A549 (cell line): ENCODE measurements at regions not wholly inside any gene's neighbourhood (a gene's known extent, or its start where the extent isn't known, plus 50 kb on each side); places are given as distances from the start of the nearest gene placed in this dataset.
A peak's percentile ranks its signal among the peaks of the same experiment; 100 is the strongest.

Experiments used
- ATAC-seq, 2 experiments: fragments of 200-7000 bp in 1 of 2; fragments of >200 bp in 1 of 2; cut with Nextera tagmentation in 1 of 2; cut with Tn5 transposase in 1 of 2; 3 replicates each; pipeline versions ENCODE4 v1.8.0 to v1.9.1; 2018 to 2020; ENCODE audit warnings: mild to moderate bottlenecking in 1 of 2, moderate library complexity in 1 of 2
- CTCF ChIA-PET: fragments of 300-600 bp; sonication (Branson Sonifier 250); formaldehyde crosslinking; extraction: SDS; loops from one replicate; lab custom pipeline; 2021; ENCODE audit warnings: antibody characterized with exemption, inconsistent platforms; lab: Yijun Ruan, JAX
- POLR2A ChIA-PET: fragments of 350-600 bp; formaldehyde crosslinking; extraction: SDS; loops from one replicate; lab custom pipeline; 2021; ENCODE audit warnings: antibody characterized with exemption, inconsistent platforms; lab: Yijun Ruan, JAX
- DNase-seq, 2 experiments: peaks; one replicate each; pipeline versions ENCODE4 v3.0.0 to v3.0.0-alpha.2; 2011 to 2016; ENCODE audit warnings: low read depth in 1 of 2, low spot score in 1 of 2
- FAIRE-seq: peaks from 2 replicates; lab custom pipeline; 2011; peaks lifted over from hg19 to GRCh38; lab: Jason Lieb, UNC
- H3K27ac ChIP-seq, 2 experiments: fragments of >200 bp; sonication (Bioruptor Twin); formaldehyde crosslinking; 3 replicates each; pipeline ENCODE4 v1.5.1; 2016 to 2017
- H3K4me1 ChIP-seq: fragments of >200 bp; sonication (Bioruptor Twin); formaldehyde crosslinking; 3 replicates; pipeline ENCODE4 v1.6.1; 2016
- H3K4me2 ChIP-seq: fragments of >200 bp; sonication (Bioruptor Twin); formaldehyde crosslinking; 3 replicates; pipeline ENCODE4 v1.6.1; 2016
- H3K4me3 ChIP-seq: fragments of >200 bp; sonication (Bioruptor Twin); formaldehyde crosslinking; 3 replicates; pipeline ENCODE4 v1.5.1; 2016
- H3K9me3 ChIP-seq: fragments of >200 bp; sonication (Bioruptor Twin); formaldehyde crosslinking; 3 replicates; pipeline ENCODE4 v1.6.1; 2016
- BHLHE40 ChIP-seq: IDR thresholded peaks from 2 replicates; pipeline ENCODE4 v1.6.1; 2012; ENCODE audit warnings: low read depth, low read length, inconsistent platforms
- CBX2 ChIP-seq: fragments of 200-600 bp; sonication (generic); IDR thresholded peaks from 2 replicates; pipeline ENCODE4 v1.6.1; 2016; ENCODE audit warnings: low read depth, mild to moderate bottlenecking, borderline replicate concordance
- CBX8 ChIP-seq: fragments of 200-600 bp; sonication (generic); IDR thresholded peaks from 2 replicates; pipeline ENCODE4 v1.6.1; 2016
- CHD2 ChIP-seq: fragments of 150-350 bp; IDR thresholded peaks from 2 replicates; pipeline ENCODE4 v1.6.1; 2014; ENCODE audit warnings: low read length; ENCODE audit not compliant: partially characterized antibody
- EHF ChIP-seq: fragments of 250-450 bp; sonication (Bioruptor Pico); IDR thresholded peaks from 2 replicates; pipeline ENCODE4 v1.5.0; 2020; ENCODE audit warnings: mild to moderate bottlenecking
- EHMT2 ChIP-seq: fragments of 200-600 bp; sonication (generic); IDR thresholded peaks from 2 replicates; pipeline ENCODE4 v1.6.1; 2016; ENCODE audit warnings: antibody characterized with exemption, low read depth, mild to moderate bottlenecking, moderate library complexity
- FOSB ChIP-seq: fragments of 250-450 bp; sonication (Bioruptor Pico); IDR thresholded peaks from 2 replicates; pipeline ENCODE4 v1.5.0; 2020; ENCODE audit warnings: mild to moderate bottlenecking, moderate library complexity
- FOSL2 ChIP-seq, 2 experiments: fragments of 450-650 bp in 1 of 2; fragments of >200 bp in 1 of 2; sonication (Bioruptor Twin) in 1 of 2; formaldehyde crosslinking; IDR thresholded peaks; 2 replicates each; pipeline versions ENCODE4 v1.5.0 to v1.6.1; 2016 to 2020; ENCODE audit warnings: mild to moderate bottlenecking in 1 of 2, moderate library complexity in 1 of 2
- FOXS1 ChIP-seq: fragments of 250-450 bp; sonication (Bioruptor Pico); IDR thresholded peaks from 2 replicates; pipeline ENCODE4 v1.5.0; 2020; ENCODE audit warnings: mild to moderate bottlenecking, moderate library complexity
- HOXB13 ChIP-seq: fragments of 250-450 bp; sonication (Bioruptor Pico); IDR thresholded peaks from 2 replicates; pipeline ENCODE4 v1.5.0; 2020; ENCODE audit warnings: low read depth, mild to moderate bottlenecking, moderate library complexity
- JUNB ChIP-seq: fragments of >200 bp; sonication (Bioruptor Twin); formaldehyde crosslinking; IDR thresholded peaks from 2 replicates; pipeline ENCODE4 v1.6.1; 2016
- KDM5A ChIP-seq: fragments of 200-600 bp; sonication (generic); IDR thresholded peaks from 2 replicates; pipeline ENCODE4 v1.6.1; 2016; ENCODE audit warnings: antibody characterized with exemption, mild to moderate bottlenecking
- MAZ ChIP-seq: fragments of 150-350 bp; IDR thresholded peaks from 2 replicates; pipeline ENCODE4 v1.6.1; 2014; ENCODE audit warnings: antibody characterized with exemption, low read depth, low read length, borderline replicate concordance
- NFE2L2 ChIP-seq: fragments of 150-350 bp; conservative IDR thresholded peaks from 2 replicates; pipeline ENCODE4 v1.6.1; 2014; ENCODE audit warnings: low read length
- NR3C1 ChIP-seq: fragments of >200 bp; sonication (Bioruptor Twin); formaldehyde crosslinking; IDR thresholded peaks from 3 replicates; pipeline ENCODE4 v1.6.1; 2017
- PHF8 ChIP-seq: fragments of 200-600 bp; sonication (generic); IDR thresholded peaks from 2 replicates; pipeline ENCODE4 v1.6.1; 2016; ENCODE audit warnings: low read depth, mild to moderate bottlenecking, antibody characterized with exemption, moderate library complexity, borderline replicate concordance
- RAD21 ChIP-seq, 2 experiments: fragments of >200 bp in 1 of 2; sonication (Bioruptor Twin) in 1 of 2; formaldehyde crosslinking in 1 of 2; IDR thresholded peaks in 1 of 2; conservative IDR thresholded peaks in 1 of 2; 2 replicates in 1 of 2; 3 replicates in 1 of 2; pipeline ENCODE4 v1.6.1; 2012 to 2018; ENCODE audit warnings: inconsistent platforms in 1 of 2
- RCOR1 ChIP-seq: fragments of 150-350 bp; IDR thresholded peaks from 2 replicates; pipeline ENCODE4 v1.6.1; 2014; ENCODE audit warnings: antibody characterized with exemption, low read length, low read depth
- RFX5 ChIP-seq: fragments of 450-650 bp; IDR thresholded peaks from 2 replicates; pipeline ENCODE4 v1.7.1; 2014; ENCODE audit warnings: antibody characterized with exemption, mild to moderate bottlenecking, moderate library complexity
- SMC3 ChIP-seq: fragments of >200 bp; sonication (Bioruptor Twin); formaldehyde crosslinking; IDR thresholded peaks from 3 replicates; pipeline ENCODE4 v1.6.1; 2018; ENCODE audit warnings: inconsistent platforms
- SREBF2 ChIP-seq: fragments of 450-650 bp; IDR thresholded peaks from 2 replicates; pipeline ENCODE4 v1.6.1; 2014; ENCODE audit warnings: mild to moderate bottlenecking, moderate library complexity
- TFCP2L1 ChIP-seq: fragments of 250-450 bp; sonication (Bioruptor Pico); IDR thresholded peaks from 2 replicates; pipeline ENCODE4 v1.5.0; 2021; ENCODE audit warnings: mild to moderate bottlenecking
- TP53 ChIP-seq: fragments of 250-450 bp; sonication (Bioruptor Pico); IDR thresholded peaks from 2 replicates; pipeline ENCODE4 v1.5.0; 2021; ENCODE audit warnings: mild to moderate bottlenecking, moderate library complexity
- ZC3H11A ChIP-seq: fragments of 450-650 bp; IDR thresholded peaks from 2 replicates; pipeline ENCODE4 v1.6.1; 2014; ENCODE audit warnings: antibody characterized with exemption, mild to moderate bottlenecking
- ZSCAN20 ChIP-seq: fragments of 250-450 bp; sonication (Bioruptor Pico); IDR thresholded peaks from 2 replicates; pipeline ENCODE4 v1.8.0; 2022; ENCODE audit warnings: mild to moderate bottlenecking, moderate library complexity
- WGBS: methylation state at CpG from one replicate; pipeline ENCODE4 v1.1.6; 2017; ENCODE audit errors: missing lambda C conversion rate; 5-methylcytosine and 5-hydroxymethylcytosine counted together
- TF ChIP-seq, protein P1 (sequence below): fragments of >200 bp; sonication (Bioruptor Twin); formaldehyde crosslinking; IDR thresholded peaks from 2 replicates; pipeline ENCODE4 v1.6.1; 2016
- TF ChIP-seq, protein P2 (sequence below): fragments of >200 bp; sonication (Bioruptor Twin); formaldehyde crosslinking; IDR thresholded peaks from 3 replicates; pipeline ENCODE4 v1.5.1; 2016

DNA sequence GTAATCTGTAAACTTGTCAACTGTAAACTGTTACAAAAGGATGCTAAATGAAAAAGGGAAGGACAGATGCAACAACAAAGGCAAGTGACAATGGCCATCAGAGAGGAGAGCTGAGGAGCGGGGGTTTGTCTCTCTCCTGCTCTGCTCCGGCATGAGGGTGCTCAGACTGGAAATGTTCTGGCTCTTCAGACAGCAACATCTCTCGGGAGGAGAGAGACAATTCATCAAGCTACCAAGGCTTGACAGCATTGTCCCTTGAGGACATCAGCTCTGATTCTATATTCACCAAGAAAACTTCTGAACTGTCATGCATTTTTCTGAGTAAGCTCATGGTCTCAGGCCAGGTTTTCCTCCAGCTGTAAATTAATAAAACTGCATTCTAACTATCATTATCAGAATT, 408.2 kb downstream of the IGSF11 start:
- ATAC-seq (no peak), FAIRE-seq (no peak), DNase-seq (no peak)
- no peak overlapping the region for H3K4me3 ChIP-seq
- no peaks in the 10 kb centered on the region for H3K4me1 ChIP-seq
- WGBS = 47% methylated on average over 3 of the region's 3 CpGs
- no peaks in the 10 kb centered on the region for H3K9me3 ChIP-seq
- TF ChIP-seq ZSCAN20 (CRISPR knock-in tag) = no peak
- TF ChIP-seq FOSL2 (IDR thresholded peaks at IDR 0.05) = no peak
- TF ChIP-seq FOSL2 (CRISPR knock-in tag; IDR thresholded peaks at IDR 0.05) = no peak
- TF ChIP-seq CBX8 = no peak
- TF ChIP-seq EHF (CRISPR knock-in tag) = no peak
- no peak for TF ChIP-seq FOXS1
- TF ChIP-seq HOXB13 (CRISPR knock-in tag) = no peak
- TF ChIP-seq NFE2L2 = no peak
- no peak for TF ChIP-seq JUNB
- no peak for TF ChIP-seq CHD2
- no peak for TF ChIP-seq TFCP2L1 (CRISPR knock-in tag)
- TF ChIP-seq BHLHE40 = no peak
- no peak for TF ChIP-seq RCOR1
- no peak for TF ChIP-seq NR3C1
- TF ChIP-seq KDM5A = no peak
- no peak for TF ChIP-seq MAZ
- TF ChIP-seq, protein P1, sequence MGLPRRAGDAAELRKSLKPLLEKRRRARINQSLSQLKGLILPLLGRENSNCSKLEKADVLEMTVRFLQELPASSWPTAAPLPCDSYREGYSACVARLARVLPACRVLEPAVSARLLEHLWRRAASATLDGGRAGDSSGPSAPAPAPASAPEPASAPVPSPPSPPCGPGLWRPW = no peak
- no peak for TF ChIP-seq TP53 (CRISPR knock-in tag)
- no peak for TF ChIP-seq PHF8
- ChIA-PET CTCF (interaction anchor here (0.7 to 1.0 kb wide), 2 partner anchors 11 to 1856 kb away, joined by 3 to 4 read pairs; no protein-coding TSS in a partner anchor), POLR2A (no interaction called here)
- H3K4me2 ChIP-seq = no peak overlapping the region
- no peak overlapping the region for H3K27ac ChIP-seq

DNA sequence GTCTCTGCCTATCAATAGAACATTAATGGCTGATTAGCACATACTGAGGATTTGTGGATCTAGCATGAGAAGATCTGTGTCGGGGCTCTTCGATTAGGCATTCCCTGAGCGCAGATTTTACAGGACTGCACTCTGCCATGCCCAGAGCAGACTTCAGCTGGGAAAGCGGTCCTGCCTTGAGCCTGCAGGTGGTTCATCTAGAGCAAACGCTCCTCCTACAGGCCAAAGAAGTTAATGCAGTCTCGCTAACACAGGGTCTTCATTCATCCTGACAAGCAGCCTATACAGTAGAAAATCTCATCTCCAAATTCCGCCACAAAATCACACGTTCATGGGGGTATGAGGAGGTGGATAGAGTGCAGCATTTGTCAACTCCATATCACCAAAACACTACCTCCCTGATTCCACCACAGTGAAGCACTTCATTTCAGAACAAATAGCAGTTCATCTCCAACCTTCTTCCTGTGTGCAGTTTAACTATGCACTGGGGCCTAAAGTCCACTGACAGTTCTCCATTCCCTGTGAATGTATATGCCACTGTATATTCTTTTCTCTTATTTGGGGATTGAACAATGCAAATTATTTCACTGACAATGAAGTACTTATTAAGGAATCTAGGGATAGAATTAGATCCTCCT, 405.8 kb downstream of the IGSF11 start:
- FAIRE-seq = peak; percentile 63
- H3K4me2 ChIP-seq = no peak overlapping the region
- H3K9me3 ChIP-seq = no peaks in the 10 kb centered on the region
- no peak overlapping the region for H3K4me3 ChIP-seq
- peak; percentile 70 for TF ChIP-seq SMC3
- TF ChIP-seq, protein P2, sequence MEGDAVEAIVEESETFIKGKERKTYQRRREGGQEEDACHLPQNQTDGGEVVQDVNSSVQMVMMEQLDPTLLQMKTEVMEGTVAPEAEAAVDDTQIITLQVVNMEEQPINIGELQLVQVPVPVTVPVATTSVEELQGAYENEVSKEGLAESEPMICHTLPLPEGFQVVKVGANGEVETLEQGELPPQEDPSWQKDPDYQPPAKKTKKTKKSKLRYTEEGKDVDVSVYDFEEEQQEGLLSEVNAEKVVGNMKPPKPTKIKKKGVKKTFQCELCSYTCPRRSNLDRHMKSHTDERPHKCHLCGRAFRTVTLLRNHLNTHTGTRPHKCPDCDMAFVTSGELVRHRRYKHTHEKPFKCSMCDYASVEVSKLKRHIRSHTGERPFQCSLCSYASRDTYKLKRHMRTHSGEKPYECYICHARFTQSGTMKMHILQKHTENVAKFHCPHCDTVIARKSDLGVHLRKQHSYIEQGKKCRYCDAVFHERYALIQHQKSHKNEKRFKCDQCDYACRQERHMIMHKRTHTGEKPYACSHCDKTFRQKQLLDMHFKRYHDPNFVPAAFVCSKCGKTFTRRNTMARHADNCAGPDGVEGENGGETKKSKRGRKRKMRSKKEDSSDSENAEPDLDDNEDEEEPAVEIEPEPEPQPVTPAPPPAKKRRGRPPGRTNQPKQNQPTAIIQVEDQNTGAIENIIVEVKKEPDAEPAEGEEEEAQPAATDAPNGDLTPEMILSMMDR = peak; percentile 67
- TF ChIP-seq SREBF2 = no peak
- TF ChIP-seq RAD21 (conservative IDR thresholded peaks at IDR 0.05 in 1 of 2, IDR thresholded peaks at IDR 0.05 in 1 of 2) = peak; percentile 79 to 89
- POLR2A ChIA-PET = no interaction called here
- no peak overlapping the region for H3K27ac ChIP-seq
- ATAC-seq = peak; percentile 98 to 99
- 5% methylated on average over 8 of the region's 8 CpGs for WGBS
- no peaks in the 10 kb centered on the region for H3K4me1 ChIP-seq
- CTCF ChIA-PET = interaction anchor here (0.9 to 2.4 kb wide), 4 partner anchors 10 to 1861 kb away, joined by 3 to 11 read pairs (median 4); no protein-coding TSS in a partner anchor
- peak; percentile 59 to 73 for DNase-seq

DNA sequence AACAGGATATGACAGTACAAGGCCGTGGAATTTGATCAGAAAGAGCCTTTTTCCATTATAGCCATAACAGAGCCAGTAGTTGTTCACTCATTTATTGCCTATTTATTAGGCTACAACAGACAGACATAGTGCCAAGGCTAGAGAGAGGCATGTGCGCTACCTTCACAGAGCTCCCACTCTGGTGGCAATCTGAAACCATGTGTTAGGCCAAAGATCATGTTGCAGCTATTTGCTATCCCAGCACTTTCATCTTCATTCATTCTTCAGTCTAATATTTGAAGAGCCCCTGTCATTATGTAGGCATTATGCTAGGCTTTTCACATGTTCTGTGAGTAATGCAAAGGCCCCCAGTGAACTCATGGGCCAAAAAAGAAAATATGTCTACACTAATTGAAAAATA, 404.8 kb downstream of the IGSF11 start:
- ChIA-PET POLR2A (no interaction called here), CTCF (interaction anchor here (0.6 to 2.4 kb wide), 9 partner anchors 9 to 1859 kb away, joined by 3 to 11 read pairs (median 4); no protein-coding TSS in a partner anchor)
- Histone ChIP-seq H3K4me1 (no peaks in the 10 kb centered on the region), H3K9me3 (no peaks in the 10 kb centered on the region), H3K27ac (no peak overlapping the region), H3K4me2 (no peak overlapping the region), H3K4me3 (no peak overlapping the region)
- WGBS = 35% methylated on average over 2 of the region's 2 CpGs
- TF ChIP-seq CHD2 (no peak), HOXB13 (CRISPR knock-in tag) (no peak), CBX2 (no peak), EHF (CRISPR knock-in tag) (no peak), FOSB (CRISPR knock-in tag) (no peak), KDM5A (no peak), RAD21 (conservative IDR thresholded peaks at IDR 0.05 in 1 of 2, IDR thresholded peaks at IDR 0.05 in 1 of 2) (no peak), ZC3H11A (no peak), EHMT2 (no peak), RFX5 (no peak)
- no peak for DNase-seq
- FAIRE-seq = no peak
- no peak for ATAC-seq
